ENCODE measurements at regions not wholly inside any gene's neighbourhood (a gene's known extent, or its start where the extent isn't known, plus 50 kb on each side); places are given as distances from the start of the nearest gene placed in this dataset.
"Not testable (repeated sequence)": the region's sequence is repeated elsewhere in the genome, so short reads cannot be mapped to it uniquely, and the experiment has no call there.

DNA sequence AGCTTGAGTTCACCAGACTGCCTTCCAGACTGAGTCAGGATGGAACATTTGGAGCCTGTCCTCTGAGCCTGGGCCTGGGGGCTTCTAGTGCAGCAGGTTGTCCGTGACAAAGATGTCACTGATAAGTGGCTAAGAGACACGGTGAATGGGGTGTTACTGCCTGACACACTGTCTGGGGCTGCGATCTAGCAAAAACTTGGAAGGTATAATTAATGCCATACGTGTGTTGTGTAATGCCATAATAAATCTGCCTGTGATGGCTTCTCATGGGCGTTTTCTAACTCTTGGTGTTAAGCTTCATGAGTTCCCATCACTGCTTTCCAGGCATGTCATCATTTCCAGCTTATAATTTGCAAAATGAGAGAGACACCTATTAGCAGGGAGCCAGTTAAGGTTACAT, 215.4 kb downstream of the UTP18 start:
- Histone ChIP-seq H3K79me2 (ENCODE audit: low read depth) (no peaks in the 10 kb centered on the region), H3K4me1 (replicated peaks; ENCODE audit: insufficient read depth) (no peaks in the 10 kb centered on the region), H3K4me3 (no peak overlapping the region), H3K9me2 (ENCODE audit: insufficient read depth) (no peaks in the 10 kb centered on the region), H3K4me2 (no peak overlapping the region), H4K20me1 (ENCODE audit: insufficient read depth) (no peaks in the 10 kb centered on the region), H3K9me3 (ENCODE audit: insufficient read depth, low read depth) (no peaks in the 10 kb centered on the region), H3K27ac (no peak overlapping the region), H3F3A (ENCODE audit: insufficient read depth, low read depth) (no peaks in the 10 kb centered on the region), H3K36me3 (ENCODE audit: low read depth) (no peaks in the 10 kb centered on the region), H2AFZ (no peak overlapping the region), H3K27me3 (ENCODE audit: insufficient read depth, low read depth) (peaks cover 55% of the 10 kb centered on the region)
- no peak for TF ChIP-seq CTCF (conservative IDR thresholded peaks at IDR 0.05)
- no peak for TF ChIP-seq EZH2 (IDR thresholded peaks at IDR 0.05; ENCODE audit: low read depth)
- ChIA-PET POLR2A (ENCODE audit: unreplicated experiment) (no interaction called here), CTCF (no interaction called here)
- no peak for DNase-seq
- intact Hi-C loops (cut with micrococcal nuclease; ENCODE audit: unreplicated experiment), result no loop called here
- no TSS peak for BruUV-seq (replicated peaks)

- Histone ChIP-seq H3K27ac (no peak overlapping the region), H3K79me2 (ENCODE audit: low read depth) (no peaks in the 10 kb centered on the region), H4K20me1 (ENCODE audit: insufficient read depth) (no peaks in the 10 kb centered on the region), H3K9me2 (ENCODE audit: insufficient read depth) (no peaks in the 10 kb centered on the region), H3K9me3 (ENCODE audit: insufficient read depth, low read depth) (no peaks in the 10 kb centered on the region), H3K4me2 (no peak overlapping the region), H2AFZ (no peak overlapping the region), H3K27me3 (ENCODE audit: insufficient read depth, low read depth) (peaks cover 47% of the 10 kb centered on the region), H3K36me3 (ENCODE audit: low read depth) (no peaks in the 10 kb centered on the region), H3K4me1 (replicated peaks; ENCODE audit: insufficient read depth) (no peaks in the 10 kb centered on the region), H3F3A (ENCODE audit: insufficient read depth, low read depth) (no peaks in the 10 kb centered on the region), H3K4me3 (no peak overlapping the region)
- ChIA-PET CTCF (no interaction called here), POLR2A (ENCODE audit: unreplicated experiment) (no interaction called here)
- intact Hi-C loops (cut with micrococcal nuclease; ENCODE audit: unreplicated experiment), result no loop called here
- no TSS peak for BruUV-seq (replicated peaks)
- TF ChIP-seq CTCF (conservative IDR thresholded peaks at IDR 0.05), result no peak
- no peak for TF ChIP-seq EZH2 (IDR thresholded peaks at IDR 0.05; ENCODE audit: low read depth)
- no peak for DNase-seq
Measured at GRCh38 chr17:51479303-51479702, 219.0 kb downstream of the UTP18 start.

DNA sequence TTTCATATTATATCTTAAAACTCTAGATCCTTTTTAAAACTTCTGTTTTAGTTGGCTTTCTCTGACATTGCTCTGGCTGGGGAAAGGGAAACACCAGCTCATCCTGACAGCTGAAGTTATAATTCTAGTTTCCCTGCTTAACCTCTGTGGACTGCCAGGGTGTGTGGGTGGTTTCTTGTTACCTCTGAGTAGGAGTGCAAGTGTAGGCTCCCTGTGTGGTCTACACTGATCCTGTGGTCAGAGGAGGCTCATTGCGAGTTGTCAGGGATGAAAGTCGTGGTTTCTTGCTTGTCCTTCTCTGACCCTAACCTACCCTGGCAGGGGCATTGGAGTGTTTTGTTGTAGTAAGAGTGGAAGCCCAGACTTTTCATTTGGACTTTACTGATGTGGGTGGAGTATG, 221.0 kb downstream of the UTP18 start:
- H4K20me1 ChIP-seq (ENCODE audit: insufficient read depth), result no peaks in the 10 kb centered on the region
- no peaks in the 10 kb centered on the region for H3F3A ChIP-seq (ENCODE audit: insufficient read depth, low read depth)
- no peak overlapping the region for H3K4me3 ChIP-seq
- intact Hi-C loops (cut with micrococcal nuclease; ENCODE audit: unreplicated experiment), result no loop called here
- H3K36me3 ChIP-seq (ENCODE audit: low read depth), result no peaks in the 10 kb centered on the region
- no peak for DNase-seq
- H3K27me3 ChIP-seq (ENCODE audit: insufficient read depth, low read depth), result peaks cover 28% of the 10 kb centered on the region
- H3K4me1 ChIP-seq (replicated peaks; ENCODE audit: insufficient read depth), result no peaks in the 10 kb centered on the region
- CTCF ChIA-PET, result no interaction called here
- no peak overlapping the region for H2AFZ ChIP-seq
- no peaks in the 10 kb centered on the region for H3K9me2 ChIP-seq (ENCODE audit: insufficient read depth)
- no peaks in the 10 kb centered on the region for H3K79me2 ChIP-seq (ENCODE audit: low read depth)
- H3K9me3 ChIP-seq (ENCODE audit: insufficient read depth, low read depth), result no peaks in the 10 kb centered on the region
- H3K4me2 ChIP-seq, result no peak overlapping the region
- BruUV-seq (replicated peaks), result no TSS peak
- no peak overlapping the region for H3K27ac ChIP-seq
- POLR2A ChIA-PET (ENCODE audit: unreplicated experiment), result no interaction called here
- TF ChIP-seq EZH2 (IDR thresholded peaks at IDR 0.05; ENCODE audit: low read depth), result no peak
- TF ChIP-seq CTCF (conservative IDR thresholded peaks at IDR 0.05), result no peak

GRCh38 chr17:51482248-51482647, 221.9 kb downstream of the UTP18 start:
- H3K9me2 ChIP-seq (ENCODE audit: insufficient read depth); H3K4me1 ChIP-seq (replicated peaks; ENCODE audit: insufficient read depth); H3F3A ChIP-seq (ENCODE audit: insufficient read depth, low read depth); H3K36me3 ChIP-seq (ENCODE audit: low read depth); BruUV-seq (replicated peaks); POLR2A ChIA-PET (ENCODE audit: unreplicated experiment); CTCF ChIA-PET; H3K9me3 ChIP-seq (ENCODE audit: insufficient read depth, low read depth); H3K79me2 ChIP-seq (ENCODE audit: low read depth); intact Hi-C loops (cut with micrococcal nuclease; ENCODE audit: unreplicated experiment); H3K4me2 ChIP-seq; H3K27ac ChIP-seq; H4K20me1 ChIP-seq (ENCODE audit: insufficient read depth); DNase-seq; H2AFZ ChIP-seq; H3K4me3 ChIP-seq: not testable (repeated sequence)
- peaks cover 21% of the 10 kb centered on the region; the same call in 1 of the 2 replicates for H3K27me3 ChIP-seq (ENCODE audit: insufficient read depth, low read depth)
